Loucy (cell line): ENCODE measurements at regions not wholly inside any gene's neighbourhood (a gene's known extent, or its start where the extent isn't known, plus 50 kb on each side); places are given as distances from the start of the nearest gene placed in this dataset.

Experiments
- EZH2phosphoT487 ChIP-seq: fragments of 200-600 bp; IDR thresholded peaks from 2 replicates; pipeline ENCODE4 v1.6.1; 2018; ENCODE audit warnings: antibody characterized with exemption, mild to moderate bottlenecking, moderate library complexity, borderline replicate concordance
- TF ChIP-seq, protein P1 (sequence below): fragments of 200-600 bp; sonication (generic); conservative IDR thresholded peaks from 2 replicates; pipeline ENCODE4 v1.5.1; 2014; ENCODE audit warnings: mild to moderate bottlenecking, antibody characterized with exemption, low read length

DNA sequence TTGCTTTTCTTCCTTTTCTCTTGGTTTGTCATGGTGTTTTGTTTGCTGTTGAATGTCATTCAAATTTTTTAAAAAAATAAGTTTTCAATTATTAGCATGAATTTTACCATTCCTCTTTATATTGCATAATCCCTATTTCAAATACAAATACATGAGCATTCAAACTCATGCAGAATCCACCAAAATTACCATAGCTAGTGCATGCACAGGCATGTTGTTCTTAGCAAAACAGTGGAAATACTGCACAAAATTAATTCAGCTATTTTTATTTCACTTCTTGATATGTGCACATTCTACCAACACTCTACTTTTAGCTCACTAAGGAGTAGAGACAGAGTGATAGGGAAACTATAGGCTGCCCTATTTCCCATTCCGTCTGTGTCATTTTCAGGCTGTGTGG, 670.1 kb upstream of the LRRN3 start:
- TF ChIP-seq, protein P1, sequence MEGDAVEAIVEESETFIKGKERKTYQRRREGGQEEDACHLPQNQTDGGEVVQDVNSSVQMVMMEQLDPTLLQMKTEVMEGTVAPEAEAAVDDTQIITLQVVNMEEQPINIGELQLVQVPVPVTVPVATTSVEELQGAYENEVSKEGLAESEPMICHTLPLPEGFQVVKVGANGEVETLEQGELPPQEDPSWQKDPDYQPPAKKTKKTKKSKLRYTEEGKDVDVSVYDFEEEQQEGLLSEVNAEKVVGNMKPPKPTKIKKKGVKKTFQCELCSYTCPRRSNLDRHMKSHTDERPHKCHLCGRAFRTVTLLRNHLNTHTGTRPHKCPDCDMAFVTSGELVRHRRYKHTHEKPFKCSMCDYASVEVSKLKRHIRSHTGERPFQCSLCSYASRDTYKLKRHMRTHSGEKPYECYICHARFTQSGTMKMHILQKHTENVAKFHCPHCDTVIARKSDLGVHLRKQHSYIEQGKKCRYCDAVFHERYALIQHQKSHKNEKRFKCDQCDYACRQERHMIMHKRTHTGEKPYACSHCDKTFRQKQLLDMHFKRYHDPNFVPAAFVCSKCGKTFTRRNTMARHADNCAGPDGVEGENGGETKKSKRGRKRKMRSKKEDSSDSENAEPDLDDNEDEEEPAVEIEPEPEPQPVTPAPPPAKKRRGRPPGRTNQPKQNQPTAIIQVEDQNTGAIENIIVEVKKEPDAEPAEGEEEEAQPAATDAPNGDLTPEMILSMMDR: no peak
- TF ChIP-seq EZH2phosphoT487: no peak
